Cardiac fibroblast (primary cell): ENCODE measurements at regions not wholly inside any gene's neighbourhood (a gene's known extent, or its start where the extent isn't known, plus 50 kb on each side); places are given as distances from the start of the nearest gene placed in this dataset.

Experiments used
- DNase-seq, 2 donors: peaks; one replicate each; pipeline versions ENCODE4 v3.0.0 to v3.0.0-alpha.2; 2010; ENCODE audit warnings: low read depth in 2 of 2
- H3K4me3 ChIP-seq, 2 donors: replicated peaks in 1 of 2; 1 replicate in 1 of 2; 2 replicates in 1 of 2; pipeline ENCODE4 v1.5.1; 2011; ENCODE audit warnings: low read depth in 2 of 2, low read length in 2 of 2, mild to moderate bottlenecking in 2 of 2, moderate library complexity in 1 of 2
- CTCF ChIP-seq: IDR thresholded peaks from one replicate; pipeline ENCODE4 v1.5.1; 2011; ENCODE audit warnings: low read depth, mild to moderate bottlenecking, low read length, inconsistent platforms

GRCh38 chr2:217497843-217498377 lies 504.9 kb downstream of the TNS1 start:
- TF ChIP-seq CTCF = no peak
- no peak overlapping the region for H3K4me3 ChIP-seq
- no peak for DNase-seq

- TF ChIP-seq CTCF = no peak
- DNase-seq = no peak
- H3K4me3 ChIP-seq = no peak overlapping the region
Observed at GRCh38 chr2:217494557-217494956, 508.2 kb downstream of the TNS1 start.

GRCh38 chr2:217491271-217491670 lies 511.5 kb downstream of the TNS1 start:
- H3K4me3 ChIP-seq = no peak overlapping the region
- TF ChIP-seq CTCF = no peak
- peak in 1 of 2 donors; percentile 18 for DNase-seq

- DNase-seq = no peak
- no peak overlapping the region for H3K4me3 ChIP-seq
- TF ChIP-seq CTCF = no peak
Observed at GRCh38 chr2:217489145-217489960, 513.4 kb downstream of the TNS1 start.

GRCh38 chr2:217484046-217484445 lies 518.7 kb downstream of the TNS1 start:
- no peak overlapping the region for H3K4me3 ChIP-seq
- DNase-seq = no peak
- TF ChIP-seq CTCF = no peak

GRCh38 chr2:217482056-217482710 lies 520.6 kb downstream of the TNS1 start:
- H3K4me3 ChIP-seq = no peak overlapping the region
- TF ChIP-seq CTCF = no peak
- no peak for DNase-seq
